Gastroesophageal sphincter (tissue), 3 donors: ENCODE measurements at regions not wholly inside any gene's neighbourhood (a gene's known extent, or its start where the extent isn't known, plus 50 kb on each side); places are given as distances from the start of the nearest gene placed in this dataset.

Experiments
- CTCF ChIP-seq, 4 experiments: fragments of 200-600 bp in 2 of 4; fragments of 450-650 bp in 2 of 4; sonication (generic) in 1 of 4; IDR thresholded peaks; one replicate each; pipeline ENCODE4 v1.5.1; 2017 to 2019; ENCODE audit warnings: antibody characterized with exemption in 4 of 4, mild to moderate bottlenecking in 2 of 4, moderate library complexity in 2 of 4
- POLR2AphosphoS5 ChIP-seq: sonication (generic); formaldehyde crosslinking; IDR thresholded peaks from one replicate; pipeline ENCODE4 v1.6.1; 2017; ENCODE audit warnings: antibody characterized with exemption

GRCh38 chr14:39860596-39861228 is 428.5 kb upstream of the FBXO33 start:
- TF ChIP-seq POLR2AphosphoS5, result no peak
- no peak for TF ChIP-seq CTCF (IDR thresholded peaks at IDR 0.05)
